ENCODE measurements at regions not wholly inside any gene's neighbourhood (a gene's known extent, or its start where the extent isn't known, plus 50 kb on each side); places are given as distances from the start of the nearest gene placed in this dataset.
"Not testable (repeated sequence)": the region's sequence is repeated elsewhere in the genome, so short reads cannot be mapped to it uniquely, and the experiment has no call there.

GRCh38 chr7:149714081-149714909, 59.1 kb downstream of the ZNF467 start:
- Mint-ChIP-seq H3K27me3 (ENCODE audit: low read depth) (peaks cover 3% of the 10 kb centered on the region), H3K4me3 (peak overlapping the region; percentile 74), H3K27ac (peak overlapping the region; percentile 36), H3K36me3 (ENCODE audit: low read depth) (peaks cover 8% of the 10 kb centered on the region), H3K9me3 (peaks cover 24% of the 10 kb centered on the region), H3K4me1 (ENCODE audit: low read depth) (peaks cover 13% of the 10 kb centered on the region)

GRCh38 chr7:149713731-149714068, 59.7 kb downstream of the ZNF467 start:
- Mint-ChIP-seq H3K27ac (no peak overlapping the region), H3K4me1 (ENCODE audit: low read depth) (peaks cover 13% of the 10 kb centered on the region), H3K27me3 (ENCODE audit: low read depth) (peaks cover 3% of the 10 kb centered on the region), H3K4me3 (peak overlapping the region; percentile 34), H3K9me3 (peaks cover 24% of the 10 kb centered on the region), H3K36me3 (ENCODE audit: low read depth) (peaks cover 8% of the 10 kb centered on the region)

- Mint-ChIP-seq H3K27ac (no peak overlapping the region), H3K36me3 (ENCODE audit: low read depth) (peaks cover 8% of the 10 kb centered on the region), H3K4me3 (peak overlapping the region; percentile 43), H3K4me1 (ENCODE audit: low read depth) (peaks cover 13% of the 10 kb centered on the region), H3K27me3 (ENCODE audit: low read depth) (peaks cover 3% of the 10 kb centered on the region), H3K9me3 (peaks cover 28% of the 10 kb centered on the region)
These were observed 60.2 kb downstream of the ZNF467 start for GRCh38 chr7:149713061-149713730.

GRCh38 chr7:149708026-149708425, 65.4 kb downstream of the ZNF467 start:
- H3K36me3 Mint-ChIP-seq (ENCODE audit: low read depth): peaks cover 8% of the 10 kb centered on the region
- H3K27me3 Mint-ChIP-seq (ENCODE audit: low read depth): peaks cover 3% of the 10 kb centered on the region
- H3K9me3 Mint-ChIP-seq: peaks cover 31% of the 10 kb centered on the region
- H3K27ac Mint-ChIP-seq: no peak overlapping the region
- H3K4me3 Mint-ChIP-seq: no peak overlapping the region
- H3K4me1 Mint-ChIP-seq (ENCODE audit: low read depth): no peaks in the 10 kb centered on the region

- no peak overlapping the region for H3K4me3 Mint-ChIP-seq
- no peak overlapping the region for H3K27ac Mint-ChIP-seq
- peaks cover 31% of the 10 kb centered on the region for H3K9me3 Mint-ChIP-seq
- H3K36me3 Mint-ChIP-seq (ENCODE audit: low read depth): peaks cover 8% of the 10 kb centered on the region
- peaks cover 3% of the 10 kb centered on the region for H3K27me3 Mint-ChIP-seq (ENCODE audit: low read depth)
- H3K4me1 Mint-ChIP-seq (ENCODE audit: low read depth): no peaks in the 10 kb centered on the region
These were observed 65.9 kb downstream of the ZNF467 start for GRCh38 chr7:149707448-149707886.

GRCh38 chr7:149706398-149706797, 67.0 kb downstream of the ZNF467 start:
- Mint-ChIP-seq H3K36me3 (ENCODE audit: low read depth) (peaks cover 8% of the 10 kb centered on the region), H3K27me3 (ENCODE audit: low read depth) (peaks cover 3% of the 10 kb centered on the region), H3K9me3 (peaks cover 24% of the 10 kb centered on the region), H3K4me1 (ENCODE audit: low read depth) (no peaks in the 10 kb centered on the region), H3K27ac (no peak overlapping the region), H3K4me3 (no peak overlapping the region)

GRCh38 chr7:149704507-149704906, 68.9 kb downstream of the ZNF467 start:
- H3K27ac Mint-ChIP-seq: no peak overlapping the region
- no peaks in the 10 kb centered on the region for H3K27me3 Mint-ChIP-seq (ENCODE audit: low read depth)
- H3K9me3 Mint-ChIP-seq: peaks cover 9% of the 10 kb centered on the region
- H3K36me3 Mint-ChIP-seq (ENCODE audit: low read depth): peaks cover 2% of the 10 kb centered on the region
- H3K4me3 Mint-ChIP-seq: no peak overlapping the region
- no peaks in the 10 kb centered on the region for H3K4me1 Mint-ChIP-seq (ENCODE audit: low read depth)

GRCh38 chr7:149703044-149703650, 70.2 kb downstream of the ZNF467 start:
- H3K27ac Mint-ChIP-seq: no peak overlapping the region
- H3K9me3 Mint-ChIP-seq: peaks cover 4% of the 10 kb centered on the region
- peaks cover 2% of the 10 kb centered on the region for H3K27me3 Mint-ChIP-seq (ENCODE audit: low read depth)
- no peaks in the 10 kb centered on the region for H3K4me1 Mint-ChIP-seq (ENCODE audit: low read depth)
- H3K4me3 Mint-ChIP-seq: no peak overlapping the region
- no peaks in the 10 kb centered on the region for H3K36me3 Mint-ChIP-seq (ENCODE audit: low read depth)

- Mint-ChIP-seq H3K27me3 (ENCODE audit: low read depth) (peaks cover 8% of the 10 kb centered on the region), H3K9me3 (peaks cover 6% of the 10 kb centered on the region), H3K27ac (no peak overlapping the region), H3K4me3 (no peak overlapping the region), H3K36me3 (ENCODE audit: low read depth) (no peaks in the 10 kb centered on the region), H3K4me1 (ENCODE audit: low read depth) (no peaks in the 10 kb centered on the region)
These were observed 71.7 kb downstream of the ZNF467 start for GRCh38 chr7:149701495-149702240.

- peaks cover 35% of the 10 kb centered on the region for H3K27me3 Mint-ChIP-seq (ENCODE audit: low read depth)
- H3K4me1 Mint-ChIP-seq (ENCODE audit: low read depth); H3K27ac Mint-ChIP-seq; H3K9me3 Mint-ChIP-seq; H3K4me3 Mint-ChIP-seq; H3K36me3 Mint-ChIP-seq (ENCODE audit: low read depth): not testable (repeated sequence)
These were observed 75.6 kb downstream of the ZNF467 start for GRCh38 chr7:149697767-149698166.

GRCh38 chr7:149696280-149696679, 77.1 kb downstream of the ZNF467 start:
- Mint-ChIP-seq H3K27me3 (ENCODE audit: low read depth) (peaks cover 46% of the 10 kb centered on the region), H3K4me1 (ENCODE audit: low read depth) (no peaks in the 10 kb centered on the region), H3K4me3 (no peak overlapping the region), H3K36me3 (ENCODE audit: low read depth) (no peaks in the 10 kb centered on the region), H3K9me3 (peaks cover 6% of the 10 kb centered on the region), H3K27ac (no peak overlapping the region)

GRCh38 chr7:149692557-149692982, 80.8 kb downstream of the ZNF467 start:
- Mint-ChIP-seq H3K27me3 (ENCODE audit: low read depth) (peaks cover 63% of the 10 kb centered on the region), H3K36me3 (ENCODE audit: low read depth) (no peaks in the 10 kb centered on the region), H3K4me3 (no peak overlapping the region), H3K9me3 (no peaks in the 10 kb centered on the region), H3K27ac (no peak overlapping the region), H3K4me1 (ENCODE audit: low read depth) (no peaks in the 10 kb centered on the region)

- H3K4me3 Mint-ChIP-seq: no peak overlapping the region
- no peak overlapping the region for H3K27ac Mint-ChIP-seq
- peaks cover 61% of the 10 kb centered on the region for H3K27me3 Mint-ChIP-seq (ENCODE audit: low read depth)
- no peaks in the 10 kb centered on the region for H3K36me3 Mint-ChIP-seq (ENCODE audit: low read depth)
- H3K9me3 Mint-ChIP-seq: no peaks in the 10 kb centered on the region
- H3K4me1 Mint-ChIP-seq (ENCODE audit: low read depth): no peaks in the 10 kb centered on the region
These were observed 81.3 kb downstream of the ZNF467 start for GRCh38 chr7:149692056-149692455.

GRCh38 chr7:149690688-149691446, 82.5 kb downstream of the ZNF467 start:
- Mint-ChIP-seq H3K27ac (no peak overlapping the region), H3K4me1 (ENCODE audit: low read depth) (no peaks in the 10 kb centered on the region), H3K9me3 (no peaks in the 10 kb centered on the region), H3K4me3 (no peak overlapping the region), H3K36me3 (ENCODE audit: low read depth) (no peaks in the 10 kb centered on the region), H3K27me3 (ENCODE audit: low read depth) (peaks cover 62% of the 10 kb centered on the region)
